ENCODE measurements at regions not wholly inside any gene's neighbourhood (a gene's known extent, or its start where the extent isn't known, plus 50 kb on each side); places are given as distances from the start of the nearest gene placed in this dataset.
"Not testable (repeated sequence)": the region's sequence is repeated elsewhere in the genome, so short reads cannot be mapped to it uniquely, and the experiment has no call there.

GRCh38 chr5:109630093-109630492 is 59.6 kb upstream of the MAN2A1 start:
- no peak for DNase-seq (ENCODE audit: low read depth)

DNA sequence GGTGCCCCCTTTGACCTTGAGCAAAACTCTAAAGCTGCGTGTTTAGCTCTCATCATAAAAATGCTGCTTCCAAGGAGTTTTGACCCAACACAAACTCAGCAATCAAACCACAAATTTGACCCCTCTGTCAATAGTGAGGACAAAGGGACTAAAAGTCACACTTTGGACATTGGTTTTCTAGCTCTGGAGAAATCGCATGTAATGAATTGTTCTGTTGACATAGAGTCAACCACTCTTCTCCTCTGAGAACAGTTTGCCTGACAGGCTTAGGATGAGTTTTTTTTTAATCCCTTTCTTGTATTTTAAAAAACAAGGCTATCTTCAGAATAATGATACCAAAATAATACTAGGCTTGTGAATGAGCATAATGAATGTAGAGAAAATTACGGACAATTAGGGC is 61.1 kb upstream of the MAN2A1 start:
- no peak for DNase-seq (ENCODE audit: low read depth)

GRCh38 chr5:109621266-109621665 is 68.5 kb upstream of the MAN2A1 start:
- DNase-seq (ENCODE audit: low read depth): not testable (repeated sequence)

DNA sequence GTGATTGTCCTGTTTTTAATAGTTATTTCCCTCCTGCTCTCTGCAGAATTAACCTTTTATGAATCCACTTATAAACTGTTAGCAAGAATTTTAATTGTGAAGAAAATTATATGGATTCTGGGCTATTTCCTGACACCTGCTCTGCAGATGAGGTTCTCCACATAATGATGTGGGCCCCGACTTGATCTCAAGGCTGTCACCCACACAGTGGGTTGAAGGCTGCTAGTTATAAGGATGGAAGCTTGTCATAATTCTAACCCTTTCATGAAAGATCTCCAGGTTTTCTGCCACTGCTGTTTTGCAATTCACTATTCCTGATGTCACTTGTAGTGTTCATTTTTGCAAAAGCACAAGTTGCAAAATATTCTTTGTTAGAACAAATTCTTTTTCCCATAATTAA is 69.1 kb upstream of the MAN2A1 start:
- DNase-seq (ENCODE audit: low read depth): no peak

DNA sequence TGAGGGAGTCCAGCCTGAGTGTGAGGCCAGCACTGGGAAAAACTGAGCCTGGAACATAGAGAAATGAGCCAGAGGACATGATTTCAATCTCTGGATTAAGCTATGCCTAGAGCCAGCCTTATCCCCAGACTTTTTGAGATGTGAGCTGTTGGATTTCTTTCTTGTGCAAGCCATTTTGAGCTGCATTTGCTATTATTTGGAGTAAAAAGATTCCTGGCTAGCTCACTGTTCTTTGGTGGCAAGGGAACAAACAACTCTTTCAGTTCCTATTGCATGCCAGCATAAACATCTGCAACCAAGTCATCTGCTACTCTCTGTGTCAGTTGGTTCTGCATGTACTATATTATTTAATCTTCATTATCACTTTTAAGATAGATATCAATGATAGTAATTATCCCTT is 70.1 kb upstream of the MAN2A1 start:
- no peak for DNase-seq (ENCODE audit: low read depth)

DNA sequence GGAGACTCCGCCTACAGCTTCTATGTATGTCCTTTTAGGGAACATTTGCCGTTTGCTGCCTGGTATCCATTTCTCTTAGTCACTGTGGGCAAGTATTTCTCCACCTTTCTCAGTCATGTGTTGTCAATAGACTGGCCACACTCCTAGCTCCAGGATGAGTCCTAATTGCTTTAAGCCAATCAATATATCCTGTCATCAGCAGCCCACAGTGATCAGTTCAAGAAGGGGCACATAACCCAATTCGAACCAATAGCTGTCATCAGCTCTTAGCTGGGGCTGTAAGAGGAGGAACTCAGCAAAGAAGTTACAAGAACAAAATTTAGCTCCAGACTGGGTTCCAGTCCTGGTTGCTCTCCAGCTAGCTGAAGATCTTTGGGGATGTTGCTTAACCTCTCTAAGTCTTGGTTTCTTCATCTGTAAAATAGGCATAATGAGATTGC is 70.7 kb upstream of the MAN2A1 start:
- DNase-seq (ENCODE audit: low read depth): no peak

GRCh38 chr5:109614981-109615380 is 74.7 kb upstream of the MAN2A1 start:
- no peak for DNase-seq (ENCODE audit: low read depth)

DNA sequence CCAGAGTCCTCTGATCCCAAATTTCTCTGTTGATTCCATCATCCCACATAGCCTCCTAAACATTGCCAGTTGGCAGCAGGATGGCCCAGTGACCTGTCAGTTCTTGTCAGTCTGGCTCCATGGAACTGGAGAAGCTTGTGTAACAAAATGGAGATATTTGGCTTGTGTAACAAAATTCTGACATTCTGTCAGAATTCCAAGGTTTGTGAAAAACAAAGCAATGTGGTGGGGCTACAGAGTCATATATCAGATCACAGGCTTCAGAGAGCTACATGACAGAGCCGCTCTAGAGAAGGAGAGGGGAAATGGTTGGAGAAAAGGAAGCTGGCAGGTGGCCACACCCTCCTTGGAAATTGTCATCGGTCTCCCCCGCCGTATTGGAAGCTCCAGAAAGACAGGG is 75.4 kb upstream of the MAN2A1 start:
- DNase-seq (ENCODE audit: low read depth): no peak

DNA sequence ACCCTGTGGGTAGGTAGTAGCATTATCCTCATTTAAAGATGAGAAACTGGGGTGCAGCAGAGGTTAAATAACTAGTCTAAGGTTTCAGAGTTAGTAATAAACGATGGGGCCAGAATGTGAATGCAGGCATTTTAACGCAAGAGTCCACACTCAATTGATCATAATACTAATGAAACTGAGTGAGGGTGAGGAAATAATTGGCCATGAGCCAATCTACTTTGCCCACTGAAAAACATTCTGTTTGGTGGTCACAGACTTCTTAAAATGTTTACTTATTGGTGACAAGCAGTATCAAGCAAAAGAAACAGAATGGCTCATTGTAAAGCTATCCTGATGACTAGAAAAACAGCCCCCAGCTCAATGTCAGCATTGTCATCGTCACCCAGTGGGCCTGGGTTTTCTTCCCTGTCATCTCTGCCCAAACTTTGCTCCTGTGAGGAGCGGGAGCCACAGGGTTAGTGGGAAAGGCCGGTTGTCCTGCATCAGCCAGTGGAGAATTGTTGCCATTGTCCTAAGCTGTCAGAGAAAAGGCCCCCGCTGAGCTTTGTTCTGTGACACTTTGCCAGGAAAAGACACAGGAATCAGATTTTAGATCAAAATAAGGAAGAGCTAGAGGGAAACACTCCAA is 77.3 kb upstream of the MAN2A1 start:
- DNase-seq (ENCODE audit: low read depth): no peak

DNA sequence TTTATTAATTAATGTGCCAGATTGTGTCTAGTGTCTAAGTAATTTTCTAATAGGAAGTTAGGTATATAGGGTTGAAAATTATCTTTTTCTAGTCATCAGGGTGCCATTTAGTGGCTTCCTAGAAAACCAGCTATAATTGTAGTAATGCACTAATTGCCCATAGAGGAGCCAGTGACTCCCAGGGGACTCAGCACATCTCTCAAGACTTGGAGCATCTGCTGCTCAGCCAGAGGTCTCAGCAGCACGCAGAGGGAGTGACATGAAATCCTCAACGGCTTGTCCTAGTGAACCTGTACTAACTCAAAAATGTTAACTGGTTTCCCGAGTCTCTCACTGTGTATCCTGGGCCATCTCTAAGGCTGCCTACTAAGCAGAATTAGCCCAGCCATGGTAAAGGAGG is 78.2 kb upstream of the MAN2A1 start:
- DNase-seq (ENCODE audit: low read depth): no peak

DNA sequence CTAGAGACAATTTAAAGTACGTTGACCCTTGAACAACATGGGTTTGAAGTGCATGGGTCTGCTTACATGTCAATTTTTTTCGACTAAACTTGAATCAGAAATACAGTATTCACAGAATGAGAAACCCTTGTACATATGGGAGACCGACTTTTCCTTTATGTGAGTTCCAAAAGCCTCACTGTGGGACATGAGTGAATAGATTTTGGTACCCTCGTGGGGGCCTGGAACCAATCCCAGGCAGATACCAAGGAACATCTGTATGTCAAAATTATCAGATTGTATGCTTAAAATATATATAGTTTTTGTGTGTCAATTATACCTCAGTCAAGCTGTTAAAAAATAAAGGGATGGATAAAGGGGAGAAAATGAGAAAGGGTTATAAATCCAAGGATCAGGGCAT is 78.7 kb upstream of the MAN2A1 start:
- DNase-seq (ENCODE audit: low read depth): no peak

- DNase-seq (ENCODE audit: low read depth): no peak
These were observed 79.1 kb upstream of the MAN2A1 start for GRCh38 chr5:109610581-109610980.

DNA sequence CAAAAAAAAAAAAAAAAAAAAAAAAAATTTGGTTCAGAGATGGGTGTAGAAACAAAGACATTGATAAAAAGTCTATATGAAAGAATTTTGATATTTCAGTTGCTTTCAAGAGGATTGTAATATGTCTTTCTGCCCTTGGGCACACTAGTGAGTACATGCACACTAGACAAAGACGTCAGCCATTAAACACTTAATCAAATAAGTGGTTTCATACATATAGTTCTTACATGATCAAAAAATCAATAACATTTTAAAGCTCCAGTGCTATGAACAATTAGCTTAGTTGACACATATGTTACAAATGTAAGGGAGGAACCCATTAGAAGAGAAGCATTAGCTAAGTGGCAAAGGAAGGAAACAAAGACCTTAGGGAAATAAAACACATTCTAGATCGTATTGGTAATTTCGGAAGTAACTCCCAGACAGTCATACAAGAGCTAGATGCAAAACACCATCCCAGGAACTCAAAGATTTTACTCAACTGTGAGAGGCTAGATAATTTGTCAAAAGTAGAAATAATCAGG is 84.5 kb upstream of the MAN2A1 start:
- no peak for DNase-seq (ENCODE audit: low read depth)

DNA sequence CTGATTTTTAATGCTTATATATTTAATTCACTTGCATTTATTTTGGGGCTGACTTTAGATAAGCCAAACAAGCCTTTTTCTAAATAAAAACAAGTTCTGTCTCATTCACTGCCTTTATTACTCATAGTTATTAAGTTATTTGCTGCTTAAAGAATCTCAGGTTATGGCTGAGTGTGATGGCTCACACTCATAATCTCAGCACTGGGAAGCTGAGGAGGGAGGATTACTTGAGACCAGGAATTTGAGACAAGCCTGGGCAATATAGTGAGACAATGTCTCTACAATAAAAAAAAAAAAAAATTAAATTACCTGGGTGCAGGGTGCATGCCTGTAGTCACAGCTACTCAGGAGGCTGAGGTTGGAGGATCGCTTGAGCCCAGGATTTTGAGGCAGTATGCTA is 85.0 kb upstream of the MAN2A1 start:
- DNase-seq (ENCODE audit: low read depth): no peak

- no peak for DNase-seq (ENCODE audit: low read depth)
These were observed 88.0 kb upstream of the MAN2A1 start for GRCh38 chr5:109601736-109602135.

- no peak for DNase-seq (ENCODE audit: low read depth)
These were observed 91.8 kb upstream of the MAN2A1 start for GRCh38 chr5:109597893-109598292.

DNA sequence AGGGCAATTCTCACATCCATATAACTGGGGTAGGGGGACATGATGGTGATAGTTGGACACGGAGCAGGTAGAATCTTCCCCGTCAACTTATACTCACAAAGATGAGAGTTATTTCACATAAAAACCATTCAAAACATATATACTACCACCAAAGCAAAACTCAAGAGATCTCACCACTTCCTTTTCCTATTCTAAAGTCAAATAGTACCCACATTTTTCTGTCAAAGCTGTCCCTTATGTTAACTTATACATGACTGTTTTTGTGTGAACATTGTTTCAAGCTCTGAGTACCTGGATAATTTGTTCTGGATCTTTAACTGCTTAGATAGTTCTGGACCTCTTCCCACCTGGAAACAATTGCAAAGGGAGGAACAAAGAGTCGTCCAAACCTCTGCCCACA is 95.5 kb upstream of the MAN2A1 start:
- DNase-seq (ENCODE audit: low read depth): no peak

DNA sequence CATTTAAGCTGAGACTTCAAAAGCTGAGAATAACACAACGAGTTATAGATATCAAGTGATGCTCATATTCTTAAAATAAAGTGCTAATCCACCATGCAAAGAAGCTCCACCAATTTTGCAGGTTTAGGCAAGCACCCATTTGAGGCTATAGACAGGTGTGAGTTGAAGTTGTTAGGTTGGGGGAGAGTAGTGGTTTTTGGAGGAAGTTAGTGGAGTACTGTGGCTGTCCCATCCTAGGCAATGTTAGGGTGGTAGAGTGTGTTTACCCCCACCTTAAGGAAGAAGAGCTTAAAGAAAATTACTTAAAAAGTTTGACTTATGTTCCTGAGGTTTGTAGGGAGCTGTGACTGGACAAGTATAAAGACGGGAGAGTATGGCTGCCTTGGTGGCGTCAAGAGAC is 98.9 kb upstream of the MAN2A1 start:
- DNase-seq (ENCODE audit: low read depth): no peak

GRCh38 chr5:109589986-109590385 is 99.7 kb upstream of the MAN2A1 start:
- no peak for DNase-seq (ENCODE audit: low read depth)

GRCh38 chr5:109589239-109589638 is 100.5 kb upstream of the MAN2A1 start:
- no peak for DNase-seq (ENCODE audit: low read depth)

GRCh38 chr5:109588281-109589035 is 101.3 kb upstream of the MAN2A1 start:
- DNase-seq (ENCODE audit: low read depth): no peak

GRCh38 chr5:109584986-109585599 is 104.6 kb upstream of the MAN2A1 start:
- DNase-seq (ENCODE audit: low read depth): no peak

- DNase-seq (ENCODE audit: low read depth): no peak
These were observed 109.5 kb upstream of the MAN2A1 start for GRCh38 chr5:109580225-109580624.

All from stimulated activated CD8-positive, alpha-beta memory T cell treated with anti-CD3 and anti-CD28 coated beads, Interleukin-15, amount 100 ng/mL, for 1 hour (primary cell).